PC-9 (cell line): ENCODE measurements at regions not wholly inside any gene's neighbourhood (a gene's known extent, or its start where the extent isn't known, plus 50 kb on each side); places are given as distances from the start of the nearest gene placed in this dataset.

Source experiments
- CTCF ChIP-seq: fragments of 200-600 bp; sonication (generic); conservative IDR thresholded peaks from 2 replicates; pipeline ENCODE4 v1.6.1; 2017; ENCODE audit warnings: mixed run types, antibody characterized with exemption, mild to moderate bottlenecking, moderate library complexity
- EZH2 ChIP-seq: fragments of 200-600 bp; sonication (generic); IDR thresholded peaks from 2 replicates; pipeline ENCODE4 v1.8.0; 2017; ENCODE audit warnings: antibody characterized with exemption, low read depth

GRCh38 chr3:152200476-152201420, 68.0 kb upstream of the MBNL1 start:
- TF ChIP-seq CTCF = no peak
- TF ChIP-seq EZH2 = no peak
